HepG2 (cell line): ENCODE measurements at regions not wholly inside any gene's neighbourhood (a gene's known extent, or its start where the extent isn't known, plus 50 kb on each side); places are given as distances from the start of the nearest gene placed in this dataset.

Experiments
- ATAC-seq: fragments of 200-7000 bp; cut with Tn5 transposase; 3 replicates; pipeline ENCODE4 v1.9.1; 2020; ENCODE audit warnings: mild to moderate bottlenecking, moderate library complexity
- BruUV-seq: library from RNA; stranded (reverse); fragments of 400-500 nt; replicated peaks from 2 replicates; lab custom pipeline; 2021; lab: Mats Ljungman, UMichigan
- CTCF ChIA-PET: fragments of 300-600 bp; formaldehyde crosslinking; extraction: SDS; loops from one replicate; lab custom pipeline; 2021; ENCODE audit warnings: low total read pairs, inconsistent platforms, low intra/inter-chr PET ratio; lab: Yijun Ruan, JAX
- POLR2A ChIA-PET: fragments of 350-600 bp; sonication (Branson Sonifier 250); formaldehyde crosslinking; loops from one replicate; lab custom pipeline; 2020; ENCODE audit warnings: antibody characterized with exemption, inconsistent platforms; lab: Yijun Ruan, JAX
- DNase-seq: peaks from one replicate; pipeline ENCODE4 v3.0.0-alpha.2; 2015; ENCODE audit warnings: low spot score
- FAIRE-seq: peaks from 3 replicates; lab custom pipeline; 2011; peaks lifted over from hg19 to GRCh38; lab: Jason Lieb, UNC
- H2AFZ ChIP-seq: one replicate; pipeline ENCODE4 v1.6.1; 2011; ENCODE audit warnings: low read length, inconsistent platforms
- H3K27ac ChIP-seq: fragments of 300-600 bp; 3 replicates; pipeline ENCODE4 v1.8.0; 2011; ENCODE audit warnings: mixed run types, mild to moderate bottlenecking, mixed read lengths, low read length, inconsistent platforms; ENCODE audit not compliant: insufficient read depth; ENCODE audit errors: extremely low read length
- H3K27me3 ChIP-seq, 2 experiments: fragments of 200-600 bp in 1 of 2; 2 replicates in 1 of 2; 3 replicates in 1 of 2; pipeline versions ENCODE4 v1.6.0 to v1.8.0; 2011; ENCODE audit warnings: low read length in 2 of 2, mild to moderate bottlenecking in 2 of 2, moderate library complexity in 2 of 2, inconsistent platforms in 1 of 2; ENCODE audit not compliant: insufficient read depth in 2 of 2, control insufficient read depth in 1 of 2
- H3K36me3 ChIP-seq, 2 experiments: fragments of 200-600 bp in 1 of 2; replicated peaks in 1 of 2; 2 replicates in 1 of 2; 3 replicates in 1 of 2; pipeline versions ENCODE4 v1.5.1 to v1.8.0; 2011; ENCODE audit warnings: low read length in 2 of 2, inconsistent platforms in 1 of 2; ENCODE audit not compliant: insufficient read depth in 2 of 2, control insufficient read depth in 1 of 2
- H3K4me1 ChIP-seq: 2 replicates; pipeline ENCODE4 v1.5.1; 2012; ENCODE audit warnings: low read length, inconsistent platforms; ENCODE audit not compliant: insufficient read depth
- H3K4me2 ChIP-seq: 2 replicates; pipeline ENCODE4 v1.6.0; 2011; ENCODE audit warnings: low read depth, low read length, inconsistent platforms
- H3K4me3 ChIP-seq, 3 experiments: fragments of 200-600 bp in 1 of 3; sonication (generic), shearing (Covaris generic) in 1 of 3; replicated peaks in 1 of 3; 2 replicates each; pipeline ENCODE4 v1.5.1; 2011 to 2016; ENCODE audit warnings: low read length in 3 of 3, inconsistent platforms in 2 of 3, low read depth in 2 of 3, mild to moderate bottlenecking in 2 of 3, control low read depth in 1 of 3, mixed read lengths in 1 of 3; ENCODE audit not compliant: insufficient read depth in 1 of 3
- H3K79me2 ChIP-seq: one replicate; pipeline ENCODE4 v1.6.1; 2011; ENCODE audit warnings: low read length, inconsistent platforms; ENCODE audit not compliant: insufficient read depth
- H3K9ac ChIP-seq: 2 replicates; pipeline ENCODE4 v1.6.0; 2011; ENCODE audit warnings: mild to moderate bottlenecking, low read depth, low read length, inconsistent platforms; ENCODE audit not compliant: insufficient read depth
- H3K9me3 ChIP-seq: 2 replicates; pipeline ENCODE4 v1.5.1; 2012; ENCODE audit warnings: mild to moderate bottlenecking, low read length
- H4K20me1 ChIP-seq: 2 replicates; pipeline ENCODE4 v1.6.0; 2011; ENCODE audit warnings: inconsistent platforms, mild to moderate bottlenecking, low read length, moderate library complexity; ENCODE audit not compliant: insufficient read depth
- FOSL2 ChIP-seq: sonication (generic); formaldehyde crosslinking; IDR thresholded peaks from 2 replicates; pipeline ENCODE4 v1.4.0; 2020; ENCODE audit warnings: missing genetic modification reagents
- HHEX ChIP-seq: IDR thresholded peaks from 2 replicates; pipeline ENCODE4 v1.6.1; 2016; ENCODE audit warnings: control low read depth
- NR3C1 ChIP-seq: sonication (generic); formaldehyde crosslinking; IDR thresholded peaks from 2 replicates; pipeline ENCODE4 v1.4.0; 2020; ENCODE audit warnings: missing genetic modification reagents
- SIN3A ChIP-seq: IDR thresholded peaks from 2 replicates; pipeline ENCODE4 v1.6.1; 2011; ENCODE audit warnings: low read depth, mild to moderate bottlenecking, control low read depth, low read length, borderline replicate concordance
- YEATS4 ChIP-seq: sonication (generic); formaldehyde crosslinking; IDR thresholded peaks from 2 replicates; pipeline ENCODE4 v1.4.0; 2020; ENCODE audit warnings: missing genetic modification reagents, borderline replicate concordance
- ZNF737 ChIP-seq: sonication (generic); formaldehyde crosslinking; IDR thresholded peaks from 2 replicates; pipeline ENCODE4 v1.5.0; 2020; ENCODE audit warnings: missing genetic modification reagents, mild to moderate bottlenecking, borderline replicate concordance
- WGBS: methylation state at CpG from one replicate; pipeline ENCODE4 v1.1.6; 2017; ENCODE audit warnings: low lambda C conversion rate; 5-methylcytosine and 5-hydroxymethylcytosine counted together
- in situ Hi-C: cut with HindIII; loops from 2 replicates; pipeline ENCODE4 v1.10.0; 2017; ENCODE audit warnings: low pct_unique_long_range_greater_than_20kb; ENCODE audit not compliant: extremely low pct_ligation_motif_present
- intact Hi-C: fragments of 100-400 bp; cut with micrococcal nuclease; formaldehyde crosslinking; loops from one replicate; pipeline ENCODE4 v1.10.0; 2022; ENCODE audit not compliant: unreplicated experiment
- TF ChIP-seq, protein P1 (sequence below): IDR thresholded peaks from 2 replicates; pipeline ENCODE4 v1.6.1; 2018; ENCODE audit warnings: missing genetic modification reagents, mild to moderate bottlenecking, missing compliant biosample characterization

GRCh38 chr3:184491011-184491576 lies 70.5 kb upstream of the EPHB3 start:
- DNase-seq (no peak), FAIRE-seq (no peak)
- intact Hi-C loops = no loop called here
- H3K79me2 ChIP-seq = no peaks in the 10 kb centered on the region
- TF ChIP-seq, protein P1, sequence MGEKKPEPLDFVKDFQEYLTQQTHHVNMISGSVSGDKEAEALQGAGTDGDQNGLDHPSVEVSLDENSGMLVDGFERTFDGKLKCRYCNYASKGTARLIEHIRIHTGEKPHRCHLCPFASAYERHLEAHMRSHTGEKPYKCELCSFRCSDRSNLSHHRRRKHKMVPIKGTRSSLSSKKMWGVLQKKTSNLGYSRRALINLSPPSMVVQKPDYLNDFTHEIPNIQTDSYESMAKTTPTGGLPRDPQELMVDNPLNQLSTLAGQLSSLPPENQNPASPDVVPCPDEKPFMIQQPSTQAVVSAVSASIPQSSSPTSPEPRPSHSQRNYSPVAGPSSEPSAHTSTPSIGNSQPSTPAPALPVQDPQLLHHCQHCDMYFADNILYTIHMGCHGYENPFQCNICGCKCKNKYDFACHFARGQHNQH (CRISPR knock-in tag) = no peak
- 0 out of 2 replicates have a peak, but pooled peaks have one; percentile 27 for TF ChIP-seq HHEX (CRISPR knock-in tag)
- peak; percentile 65 for TF ChIP-seq FOSL2 (CRISPR knock-in tag)
- TF ChIP-seq, all 625 proteins: peak for 2
- H3K4me2 ChIP-seq = no peak overlapping the region
- H3K27ac ChIP-seq = no peak overlapping the region
- CTCF ChIA-PET = no interaction called here
- H3K4me1 ChIP-seq = no peaks in the 10 kb centered on the region
- H3K9me3 ChIP-seq = no peaks in the 10 kb centered on the region
- 50% methylated on average over 23 of the region's 31 CpGs for WGBS
- in situ Hi-C loops = no loop called here
- H4K20me1 ChIP-seq = no peaks in the 10 kb centered on the region
- H3K9ac ChIP-seq = no peak overlapping the region
- peaks cover 4 to 47% of the 10 kb centered on the region in 2 experiments for H3K27me3 ChIP-seq
- H3K36me3 ChIP-seq = no peaks in the 10 kb centered on the region
- no peak overlapping the region for H2AFZ ChIP-seq
- POLR2A ChIA-PET = interaction anchor here (0.5 kb wide), 1 partner anchor 10 kb away, joined by 3 read pairs; no protein-coding TSS in a partner anchor
- no peak overlapping the region for H3K4me3 ChIP-seq
- peak; percentile 54 for ATAC-seq
- no TSS peak for BruUV-seq

DNA sequence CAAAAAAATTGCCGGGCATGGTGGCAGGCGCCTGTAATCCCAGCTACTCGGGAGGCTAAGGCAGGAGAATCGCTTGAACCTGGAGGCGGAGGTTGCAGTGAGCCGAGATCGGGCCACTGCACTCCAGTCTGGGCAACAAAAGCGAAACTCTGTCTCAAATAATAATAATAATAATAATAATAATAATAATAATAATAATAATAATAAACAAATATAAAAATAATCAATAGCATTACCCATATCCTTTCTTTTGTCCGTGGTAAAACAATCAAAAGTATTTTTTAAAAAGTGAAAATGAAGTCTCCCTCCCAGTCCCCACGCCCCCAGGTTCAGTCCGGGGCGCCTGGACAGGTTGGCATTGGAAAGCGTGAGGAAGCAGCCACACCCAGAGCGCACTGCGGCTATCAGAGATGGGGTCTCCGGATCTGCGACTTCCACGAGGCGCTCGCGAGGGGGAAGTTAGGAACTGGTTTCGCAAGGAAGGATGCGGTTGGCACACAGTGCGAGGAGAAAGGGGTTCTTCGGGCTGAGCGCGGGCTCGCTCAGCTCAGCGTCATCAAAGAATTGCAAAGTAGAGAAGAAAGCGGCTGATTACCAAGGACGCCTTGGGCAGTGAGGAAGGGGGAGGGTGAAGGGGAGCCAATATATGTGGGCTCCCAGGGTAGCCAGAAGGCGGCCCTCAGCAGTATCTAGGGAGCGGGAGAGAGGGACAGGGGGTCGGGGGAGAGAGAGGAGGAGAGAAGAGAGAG lies 69.5 kb upstream of the EPHB3 start:
- no peak overlapping the region for H3K4me2 ChIP-seq
- in situ Hi-C loops (no loop called here), intact Hi-C loops (no loop called here)
- no TSS peak for BruUV-seq
- H4K20me1 ChIP-seq = no peaks in the 10 kb centered on the region
- H3K79me2 ChIP-seq = no peaks in the 10 kb centered on the region
- H3K9me3 ChIP-seq = no peaks in the 10 kb centered on the region
- DNase-seq (no peak), FAIRE-seq (no peak), ATAC-seq (no peak)
- no peaks in the 10 kb centered on the region for H3K4me1 ChIP-seq
- 61% methylated on average over 34 of the region's 34 CpGs for WGBS
- no peak for TF ChIP-seq ZNF737 (CRISPR knock-in tag)
- TF ChIP-seq SIN3A = no peak
- TF ChIP-seq NR3C1 (CRISPR knock-in tag) = no peak
- TF ChIP-seq YEATS4 (CRISPR knock-in tag) = no peak
- POLR2A ChIA-PET = no interaction called here
- H3K27me3 ChIP-seq = peaks cover 4 to 47% of the 10 kb centered on the region in 2 experiments
- H3K36me3 ChIP-seq = no peaks in the 10 kb centered on the region
- no peak overlapping the region for H3K27ac ChIP-seq
- no peak overlapping the region for H3K4me3 ChIP-seq
- no peak overlapping the region for H2AFZ ChIP-seq
- CTCF ChIA-PET = no interaction called here
- no peak overlapping the region for H3K9ac ChIP-seq
